Heart right ventricle (tissue), 16 donors: ENCODE measurements at regions not wholly inside any gene's neighbourhood (a gene's known extent, or its start where the extent isn't known, plus 50 kb on each side); places are given as distances from the start of the nearest gene placed in this dataset.
"Not testable (repeated sequence)": the region's sequence is repeated elsewhere in the genome, so short reads cannot be mapped to it uniquely, and the experiment has no call there.

Experiments
- ATAC-seq, 8 donors: fragments of 200-7000 bp; cut with Tn5 transposase; one replicate each; pipeline ENCODE4 v1.9.1; 2020; ENCODE audit warnings: mild to moderate bottlenecking in 8 of 8, moderate library complexity in 8 of 8, moderate number of reproducible peaks in 1 of 8
- DNase-seq, 2 donors: peaks; one replicate each; pipeline ENCODE4 v3.0.0-alpha.2; 2020
- H3K27ac ChIP-seq, 10 donors: fragments of 200-600 bp; sonication (generic) in 2 of 10; one replicate each; pipeline versions ENCODE4 v1.5.0 to v1.8.0; 2020 to 2022; ENCODE audit warnings: mild to moderate bottlenecking in 3 of 10
- H3K27me3 ChIP-seq, 7 donors: fragments of 200-600 bp; one replicate each; pipeline ENCODE4 v1.8.0; 2021 to 2022; ENCODE audit warnings: mild to moderate bottlenecking in 2 of 7
- H3K36me3 ChIP-seq, 9 donors: fragments of 200-600 bp; sonication (generic) in 1 of 9; one replicate each; pipeline versions ENCODE4 v1.5.0 to v1.8.0; 2020 to 2022; ENCODE audit warnings: mild to moderate bottlenecking in 2 of 9
- H3K4me1 ChIP-seq, 9 donors: fragments of 200-600 bp; sonication (generic) in 1 of 9; one replicate each; pipeline versions ENCODE4 v1.5.0 to v1.8.0; 2020 to 2022; ENCODE audit warnings: mild to moderate bottlenecking in 4 of 9
- H3K4me3 ChIP-seq, 10 donors: fragments of 200-600 bp; sonication (generic) in 2 of 10; one replicate each; pipeline versions ENCODE4 v1.5.0 to v1.8.0; 2020 to 2022; ENCODE audit warnings: mild to moderate bottlenecking in 7 of 10, moderate library complexity in 2 of 10
- H3K9me3 ChIP-seq, 11 donors: fragments of 200-600 bp in 10 of 11; sonication (generic) in 2 of 11; one replicate each; pipeline versions ENCODE4 v1.5.0 to v1.8.0; 2013 to 2022; ENCODE audit warnings: mild to moderate bottlenecking in 2 of 11, control low read depth in 1 of 11, moderate library complexity in 1 of 11
- CTCF ChIP-seq, 9 donors: fragments of 200-600 bp; sonication (generic) in 2 of 9; IDR thresholded peaks; one replicate each; pipeline versions ENCODE4 v1.5.0 to v1.8.0; 2021 to 2022; ENCODE audit warnings: antibody characterized with exemption in 9 of 9, mild to moderate bottlenecking in 5 of 9, moderate library complexity in 1 of 9
- WGBS, 2 donors: extraction: QIAGEN DNeasy Blood & Tissue Kit; methylation state at CpG; one replicate each; pipeline ENCODE4 v1.1.7; 2013; ENCODE audit warnings: inconsistent platforms in 1 of 2; 5-methylcytosine and 5-hydroxymethylcytosine counted together
- intact Hi-C, 10 donors: fragments of 100-400 bp; cut with DNase I; formaldehyde crosslinking; loops; one replicate each; pipeline versions ENCODE4 v1.11.1 to v1.14.2; 2022
- donor health status: Arrhythmogenic right ventricular cardiomyopathy.
- donor health status: ischemic (EF 13 %, LVEDD 7.1; RV severe dilation, severe dysfunction).
- donor health status: healthy with polysubstance abuse.
- donor health status: DM: no; HTN: yes; CAD: no.
- donor health status: DM: no; HTN: no; CAD: no.
- donor health status: ischemic (EF 25% LVEDD 6.9; RV normal size, moderate dysfunction).
- donor health status: ischemic (EF 25% LVEDD 5.7; RV mildly dilated, moderate dysfunction).
- donor health status: healthy.
- donor health status: DM: yes; HTN: yes; CAD: no.
- donor health status: Ischemic cardiomyopathy.
- donor health status: ischemic (EF 35%, LVEDD 5.7; RV mildly dilated, moderate dysfunction).
- donor health status: nonischemic (EF 11% LVEDD 7.7; RV severe dilation, severe dysfunction).
- donor health status: DM: yes; HTN: yes; CAD: no.
- donor health status: PGD.
- donor health status: ischemic (EF 29% LVEDD 5.4; RV normal size, mild dysfunction).
- donor health status: nonischemic (EF 23%, LVEDD 6.1; RV moderate dilation, normal function).

- no peaks in the 10 kb centered on the region for H3K36me3 ChIP-seq
- intact Hi-C loops: no loop called here
- TF ChIP-seq CTCF (IDR thresholded peaks at IDR 0.05): peak in 1 of 9 donors; percentile 30
- no peak for DNase-seq
- no peak for ATAC-seq
- H3K27me3 ChIP-seq: no peaks in the 10 kb centered on the region
- no peaks in the 10 kb centered on the region for H3K4me1 ChIP-seq
- H3K9me3 ChIP-seq: peaks cover 0 to 11% (median 0%) of the 10 kb centered on the region in 11 donors
- H3K4me3 ChIP-seq: no peak overlapping the region
- 16 to 17% methylated on average over 2 of the region's 2 CpGs for WGBS, 2 donors
- H3K27ac ChIP-seq: no peak overlapping the region
These were observed 789.6 kb upstream of the EYS start for GRCh38 chr6:66496659-66497058.

- 88 to 92% methylated on average over 2 of the region's 2 CpGs for WGBS, 2 donors
- H3K4me3 ChIP-seq, H3K9me3 ChIP-seq, H3K27ac ChIP-seq, H3K4me1 ChIP-seq, ATAC-seq, DNase-seq, H3K27me3 ChIP-seq, intact Hi-C loops, H3K36me3 ChIP-seq: not testable (repeated sequence)
These were observed 787.6 kb upstream of the EYS start for GRCh38 chr6:66494643-66495042.

GRCh38 chr6:66489269-66489987 is 782.4 kb upstream of the EYS start:
- ATAC-seq (no peak), DNase-seq (no peak)
- no peak overlapping the region for H3K27ac ChIP-seq
- intact Hi-C loops: no loop called here
- no peaks in the 10 kb centered on the region for H3K4me1 ChIP-seq
- TF ChIP-seq CTCF (IDR thresholded peaks at IDR 0.05): no peak
- no peaks in the 10 kb centered on the region for H3K36me3 ChIP-seq
- H3K9me3 ChIP-seq: peaks cover 0 to 7% (median 0%) of the 10 kb centered on the region in 11 donors
- 68 to 73% methylated on average over 9 of the region's 9 CpGs for WGBS, 2 donors
- H3K27me3 ChIP-seq: no peaks in the 10 kb centered on the region
- no peak overlapping the region for H3K4me3 ChIP-seq

GRCh38 chr6:66481216-66481615 is 774.2 kb upstream of the EYS start:
- Histone ChIP-seq H3K27ac (no peak overlapping the region), H3K4me3 (no peak overlapping the region), H3K27me3 (no peaks in the 10 kb centered on the region), H3K36me3 (no peaks in the 10 kb centered on the region), H3K4me1 (no peaks in the 10 kb centered on the region), H3K9me3 (peaks cover 0 to 32% (median 0%) of the 10 kb centered on the region in 11 donors)
- TF ChIP-seq CTCF (IDR thresholded peaks at IDR 0.05): no peak
- intact Hi-C loops: no loop called here
- no peak for DNase-seq
- no peak for ATAC-seq
- WGBS, 2 donors: 79 to 82% methylated on average over 8 of the region's 8 CpGs

GRCh38 chr6:66478705-66479104 is 771.7 kb upstream of the EYS start:
- DNase-seq: no peak
- no peak for TF ChIP-seq CTCF (IDR thresholded peaks at IDR 0.05)
- Histone ChIP-seq H3K27ac (no peak overlapping the region), H3K27me3 (no peaks in the 10 kb centered on the region), H3K9me3 (peaks cover 0 to 32% (median 0%) of the 10 kb centered on the region in 11 donors), H3K4me3 (no peak overlapping the region), H3K36me3 (no peaks in the 10 kb centered on the region), H3K4me1 (no peaks in the 10 kb centered on the region)
- intact Hi-C loops: no loop called here
- ATAC-seq: no peak
- WGBS, 2 donors: 79 to 85% methylated on average over 6 of the region's 6 CpGs
